ENCODE measurements at regions not wholly inside any gene's neighbourhood (a gene's known extent, or its start where the extent isn't known, plus 50 kb on each side); places are given as distances from the start of the nearest gene placed in this dataset.

GRCh38 chr1:239575113-239575512, 188.7 kb downstream of the CHRM3 start:
- TF ChIP-seq, protein P1, sequence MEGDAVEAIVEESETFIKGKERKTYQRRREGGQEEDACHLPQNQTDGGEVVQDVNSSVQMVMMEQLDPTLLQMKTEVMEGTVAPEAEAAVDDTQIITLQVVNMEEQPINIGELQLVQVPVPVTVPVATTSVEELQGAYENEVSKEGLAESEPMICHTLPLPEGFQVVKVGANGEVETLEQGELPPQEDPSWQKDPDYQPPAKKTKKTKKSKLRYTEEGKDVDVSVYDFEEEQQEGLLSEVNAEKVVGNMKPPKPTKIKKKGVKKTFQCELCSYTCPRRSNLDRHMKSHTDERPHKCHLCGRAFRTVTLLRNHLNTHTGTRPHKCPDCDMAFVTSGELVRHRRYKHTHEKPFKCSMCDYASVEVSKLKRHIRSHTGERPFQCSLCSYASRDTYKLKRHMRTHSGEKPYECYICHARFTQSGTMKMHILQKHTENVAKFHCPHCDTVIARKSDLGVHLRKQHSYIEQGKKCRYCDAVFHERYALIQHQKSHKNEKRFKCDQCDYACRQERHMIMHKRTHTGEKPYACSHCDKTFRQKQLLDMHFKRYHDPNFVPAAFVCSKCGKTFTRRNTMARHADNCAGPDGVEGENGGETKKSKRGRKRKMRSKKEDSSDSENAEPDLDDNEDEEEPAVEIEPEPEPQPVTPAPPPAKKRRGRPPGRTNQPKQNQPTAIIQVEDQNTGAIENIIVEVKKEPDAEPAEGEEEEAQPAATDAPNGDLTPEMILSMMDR (optimal IDR thresholded peaks at IDR 0.05 in 1 of 3, IDR thresholded peaks at IDR 0.05 in 1 of 3, conservative IDR thresholded peaks at IDR 0.05 in 1 of 3; ENCODE audit: extremely low read depth in 1 of 3, insufficient read depth in 2 of 3, low read length in 3 of 3), result no peak
- no peak for TF ChIP-seq EZH2 (IDR thresholded peaks at IDR 0.05; ENCODE audit: low read length)

All from keratinocyte (primary cell).